HEK293 (cell line): ENCODE measurements at regions not wholly inside any gene's neighbourhood (a gene's known extent, or its start where the extent isn't known, plus 50 kb on each side); places are given as distances from the start of the nearest gene placed in this dataset.
"Not testable (repeated sequence)": the region's sequence is repeated elsewhere in the genome, so short reads cannot be mapped to it uniquely, and the experiment has no call there.

Experiments used
- CTCF ChIA-PET: fragments of 350-600 bp; formaldehyde crosslinking; extraction: SDS; loops from one replicate; lab custom pipeline; 2021; ENCODE audit warnings: antibody characterized with exemption; lab: Yijun Ruan, JAX
- POLR2A ChIA-PET: fragments of 300-600 bp; formaldehyde crosslinking; extraction: SDS; loops from one replicate; lab custom pipeline; 2020; ENCODE audit warnings: antibody characterized with exemption, inconsistent platforms; lab: Yijun Ruan, JAX
- H3K27ac ChIP-seq: fragments of 200-500 bp; sonication (Bioruptor generic); 2 replicates; pipeline ENCODE4 v1.5.1; 2014; ENCODE audit warnings: low read depth, low read length, control low read depth, inconsistent platforms; ENCODE audit errors: extremely low read depth
- H3K36me3 ChIP-seq, 2 experiments: fragments of 200-500 bp in 1 of 2; sonication (Bioruptor generic) in 1 of 2; 1 replicate in 1 of 2; 2 replicates in 1 of 2; pipeline ENCODE4 v1.5.1; 2014 to 2017; ENCODE audit warnings: inconsistent platforms in 2 of 2, low read length in 2 of 2; ENCODE audit not compliant: control insufficient read depth in 2 of 2, insufficient read depth in 1 of 2
- H3K4me1 ChIP-seq: fragments of 200-500 bp; sonication (Bioruptor generic); 2 replicates; pipeline ENCODE4 v1.5.1; 2014; ENCODE audit warnings: mild to moderate bottlenecking, low read length, inconsistent platforms; ENCODE audit not compliant: control insufficient read depth, insufficient read depth
- H3K4me3 ChIP-seq: 2 replicates; pipeline ENCODE4 v1.5.1; 2011; ENCODE audit warnings: low read depth, mild to moderate bottlenecking, control low read depth, low read length, moderate library complexity
- H3K9me3 ChIP-seq: fragments of 200-500 bp; sonication (Bioruptor generic); 2 replicates; pipeline ENCODE4 v1.5.1; 2014; ENCODE audit warnings: low read depth, low read length, inconsistent platforms; ENCODE audit not compliant: control insufficient read depth, insufficient read depth
- BCL11A ChIP-seq: fragments of 450-650 bp; formaldehyde crosslinking; IDR thresholded peaks from 2 replicates; pipeline ENCODE4 v1.5.1; 2016; ENCODE audit warnings: low read depth, missing biosample characterization, missing genetic modification characterization
- BCL6B ChIP-seq: fragments of 450-650 bp; formaldehyde crosslinking; IDR thresholded peaks from 2 replicates; pipeline ENCODE4 v1.5.1; 2017; ENCODE audit warnings: missing biosample characterization, missing genetic modification characterization
- GLI4 ChIP-seq: fragments of 450-650 bp; formaldehyde crosslinking; IDR thresholded peaks from 2 replicates; pipeline ENCODE4 v1.5.1; 2016; ENCODE audit warnings: missing biosample characterization, missing genetic modification characterization
- GLIS1 ChIP-seq: fragments of 450-650 bp; formaldehyde crosslinking; IDR thresholded peaks from 2 replicates; pipeline ENCODE4 v1.5.1; 2016; ENCODE audit warnings: missing biosample characterization, missing genetic modification characterization
- KLF17 ChIP-seq: fragments of 450-650 bp; formaldehyde crosslinking; IDR thresholded peaks from 2 replicates; pipeline ENCODE4 v1.5.1; 2016; ENCODE audit warnings: missing biosample characterization, missing genetic modification characterization
- PRDM1 ChIP-seq: fragments of 450-650 bp; formaldehyde crosslinking; IDR thresholded peaks from 2 replicates; pipeline ENCODE4; 2016; ENCODE audit warnings: missing biosample characterization, missing genetic modification characterization
- SCRT2 ChIP-seq: fragments of 450-650 bp; formaldehyde crosslinking; IDR thresholded peaks from 2 replicates; pipeline ENCODE4 v1.5.1; 2016; ENCODE audit warnings: missing biosample characterization, missing genetic modification characterization
- ZBTB10 ChIP-seq: fragments of 450-650 bp; formaldehyde crosslinking; IDR thresholded peaks from 2 replicates; pipeline ENCODE4 v1.5.1; 2016; ENCODE audit warnings: missing biosample characterization, missing genetic modification characterization
- ZBTB6 ChIP-seq: fragments of 450-650 bp; formaldehyde crosslinking; IDR thresholded peaks from 2 replicates; pipeline ENCODE4 v1.5.1; 2017; ENCODE audit warnings: missing biosample characterization, missing genetic modification characterization
- ZNF248 ChIP-seq: fragments of 450-650 bp; formaldehyde crosslinking; IDR thresholded peaks from 2 replicates; pipeline ENCODE4 v1.5.1; 2017; ENCODE audit warnings: missing biosample characterization, missing genetic modification characterization
- ZNF362 ChIP-seq: fragments of 450-650 bp; formaldehyde crosslinking; IDR thresholded peaks from 2 replicates; pipeline ENCODE4 v1.5.1; 2016; ENCODE audit warnings: missing biosample characterization, missing genetic modification characterization
- ZNF530 ChIP-seq: fragments of 450-650 bp; formaldehyde crosslinking; IDR thresholded peaks from 2 replicates; pipeline ENCODE4 v1.5.1; 2016; ENCODE audit warnings: low read depth, missing biosample characterization, missing genetic modification characterization
- ZNF624 ChIP-seq: fragments of 450-650 bp; formaldehyde crosslinking; IDR thresholded peaks from 2 replicates; pipeline ENCODE4 v1.5.1; 2017; ENCODE audit warnings: missing biosample characterization, missing genetic modification characterization
- ZNF629 ChIP-seq: fragments of 450-650 bp; formaldehyde crosslinking; IDR thresholded peaks from 2 replicates; pipeline ENCODE4 v1.5.1; 2017; ENCODE audit warnings: missing biosample characterization, missing genetic modification characterization
- ZSCAN23 ChIP-seq: fragments of 450-650 bp; formaldehyde crosslinking; IDR thresholded peaks from 2 replicates; pipeline ENCODE4 v1.5.1; 2016; ENCODE audit warnings: missing biosample characterization, missing genetic modification characterization
- TF ChIP-seq, protein P1 (sequence below): fragments of 450-650 bp; formaldehyde crosslinking; IDR thresholded peaks from 2 replicates; pipeline ENCODE4 v1.5.1; 2016; ENCODE audit warnings: missing biosample characterization, missing genetic modification characterization, low read depth
- TF ChIP-seq, protein P2 (sequence below): fragments of 450-650 bp; formaldehyde crosslinking; IDR thresholded peaks from 2 replicates; pipeline ENCODE4 v1.5.1; 2016; ENCODE audit warnings: missing biosample characterization, missing genetic modification characterization

DNA sequence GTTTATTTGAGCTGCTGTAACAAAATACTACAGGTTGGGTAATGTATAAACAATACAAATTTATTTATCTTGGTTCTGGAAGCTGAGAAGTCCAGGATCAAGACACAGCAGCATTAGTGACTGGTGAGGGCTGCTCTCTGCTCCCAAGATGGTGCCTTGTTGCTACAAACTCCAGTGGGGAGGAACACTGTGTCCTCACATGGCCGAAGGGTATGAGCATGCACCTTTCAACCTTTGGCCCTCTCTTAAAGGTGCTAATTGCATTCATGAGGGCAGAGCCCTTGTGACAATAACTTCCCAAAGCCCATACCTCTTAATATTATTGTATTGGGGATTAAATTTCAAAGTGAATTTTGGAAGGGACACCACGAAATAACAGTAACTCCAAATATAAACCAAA is 55.3 kb upstream of the ATP1B1 start:
- TF ChIP-seq ZBTB10 (tag by site-specific recombination) (no peak), BCL11A (tag by site-specific recombination) (no peak)
- Histone ChIP-seq H3K9me3 (no peaks in the 10 kb centered on the region), H3K4me3 (no peak overlapping the region), H3K4me1 (no peaks in the 10 kb centered on the region), H3K36me3 (no peaks in the 10 kb centered on the region), H3K27ac (no peak overlapping the region)
- POLR2A ChIA-PET, result no interaction called here
- CTCF ChIA-PET, result no interaction called here

DNA sequence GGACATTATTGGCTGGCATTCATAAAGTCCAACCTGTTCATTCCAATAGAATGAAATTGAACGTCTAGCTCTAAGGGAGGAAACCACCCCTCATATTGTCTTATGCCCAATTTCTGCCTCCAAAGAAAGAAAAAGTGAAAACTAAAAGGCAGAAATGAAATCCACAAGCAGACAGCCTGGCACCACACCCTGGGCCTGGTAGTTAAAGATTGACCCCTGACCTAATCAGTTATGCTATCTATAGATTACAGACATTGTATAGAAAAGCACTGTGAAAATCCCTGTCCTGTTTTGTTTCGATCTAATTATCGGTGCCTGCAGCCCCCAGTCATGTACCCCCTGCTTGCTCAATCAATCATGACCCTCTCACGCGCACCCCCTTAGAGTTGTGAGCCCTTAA is 54.3 kb upstream of the ATP1B1 start:
- H3K9me3 ChIP-seq, H3K36me3 ChIP-seq, POLR2A ChIA-PET, H3K27ac ChIP-seq, H3K4me3 ChIP-seq, CTCF ChIA-PET, H3K4me1 ChIP-seq: not testable (repeated sequence)

- Histone ChIP-seq H3K36me3 (no peaks in the 10 kb centered on the region), H3K4me3 (no peak overlapping the region), H3K9me3 (no peaks in the 10 kb centered on the region), H3K27ac (no peak overlapping the region), H3K4me1 (no peaks in the 10 kb centered on the region)
- POLR2A ChIA-PET, result no interaction called here
- CTCF ChIA-PET, result no interaction called here
- no peak for TF ChIP-seq ZSCAN23 (tag by site-specific recombination)
- TF ChIP-seq ZNF624 (tag by site-specific recombination), result no peak
- no peak for TF ChIP-seq ZNF248
- no peak for TF ChIP-seq KLF17 (tag by site-specific recombination)
- no peak for TF ChIP-seq SCRT2 (tag by site-specific recombination)
- TF ChIP-seq GLIS1 (tag by site-specific recombination), result no peak
- TF ChIP-seq, protein P1, sequence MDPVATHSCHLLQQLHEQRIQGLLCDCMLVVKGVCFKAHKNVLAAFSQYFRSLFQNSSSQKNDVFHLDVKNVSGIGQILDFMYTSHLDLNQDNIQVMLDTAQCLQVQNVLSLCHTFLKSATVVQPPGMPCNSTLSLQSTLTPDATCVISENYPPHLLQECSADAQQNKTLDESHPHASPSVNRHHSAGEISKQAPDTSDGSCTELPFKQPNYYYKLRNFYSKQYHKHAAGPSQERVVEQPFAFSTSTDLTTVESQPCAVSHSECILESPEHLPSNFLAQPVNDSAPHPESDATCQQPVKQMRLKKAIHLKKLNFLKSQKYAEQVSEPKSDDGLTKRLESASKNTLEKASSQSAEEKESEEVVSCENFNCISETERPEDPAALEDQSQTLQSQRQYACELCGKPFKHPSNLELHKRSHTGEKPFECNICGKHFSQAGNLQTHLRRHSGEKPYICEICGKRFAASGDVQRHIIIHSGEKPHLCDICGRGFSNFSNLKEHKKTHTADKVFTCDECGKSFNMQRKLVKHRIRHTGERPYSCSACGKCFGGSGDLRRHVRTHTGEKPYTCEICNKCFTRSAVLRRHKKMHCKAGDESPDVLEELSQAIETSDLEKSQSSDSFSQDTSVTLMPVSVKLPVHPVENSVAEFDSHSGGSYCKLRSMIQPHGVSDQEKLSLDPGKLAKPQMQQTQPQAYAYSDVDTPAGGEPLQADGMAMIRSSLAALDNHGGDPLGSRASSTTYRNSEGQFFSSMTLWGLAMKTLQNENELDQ (tag by site-specific recombination), result no peak
- TF ChIP-seq ZNF629, result no peak
- TF ChIP-seq ZBTB6 (tag by site-specific recombination), result no peak
- no peak for TF ChIP-seq PRDM1
- no peak for TF ChIP-seq ZNF362 (tag by site-specific recombination)
- no peak for TF ChIP-seq GLI4 (tag by site-specific recombination)
- TF ChIP-seq, protein P2, sequence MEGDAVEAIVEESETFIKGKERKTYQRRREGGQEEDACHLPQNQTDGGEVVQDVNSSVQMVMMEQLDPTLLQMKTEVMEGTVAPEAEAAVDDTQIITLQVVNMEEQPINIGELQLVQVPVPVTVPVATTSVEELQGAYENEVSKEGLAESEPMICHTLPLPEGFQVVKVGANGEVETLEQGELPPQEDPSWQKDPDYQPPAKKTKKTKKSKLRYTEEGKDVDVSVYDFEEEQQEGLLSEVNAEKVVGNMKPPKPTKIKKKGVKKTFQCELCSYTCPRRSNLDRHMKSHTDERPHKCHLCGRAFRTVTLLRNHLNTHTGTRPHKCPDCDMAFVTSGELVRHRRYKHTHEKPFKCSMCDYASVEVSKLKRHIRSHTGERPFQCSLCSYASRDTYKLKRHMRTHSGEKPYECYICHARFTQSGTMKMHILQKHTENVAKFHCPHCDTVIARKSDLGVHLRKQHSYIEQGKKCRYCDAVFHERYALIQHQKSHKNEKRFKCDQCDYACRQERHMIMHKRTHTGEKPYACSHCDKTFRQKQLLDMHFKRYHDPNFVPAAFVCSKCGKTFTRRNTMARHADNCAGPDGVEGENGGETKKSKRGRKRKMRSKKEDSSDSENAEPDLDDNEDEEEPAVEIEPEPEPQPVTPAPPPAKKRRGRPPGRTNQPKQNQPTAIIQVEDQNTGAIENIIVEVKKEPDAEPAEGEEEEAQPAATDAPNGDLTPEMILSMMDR (tag by site-specific recombination), result no peak
- no peak for TF ChIP-seq ZNF530 (tag by site-specific recombination)
- TF ChIP-seq BCL6B (tag by site-specific recombination), result no peak
Measured at GRCh38 chr1:169052727-169053126, 53.8 kb upstream of the ATP1B1 start.
